Liver (tissue), 8 donors: ENCODE measurements at regions not wholly inside any gene's neighbourhood (a gene's known extent, or its start where the extent isn't known, plus 50 kb on each side); places are given as distances from the start of the nearest gene placed in this dataset.

ENCODE experiments used
- DNase-seq: peaks from one replicate; pipeline ENCODE4 v3.0.0-alpha.2; 2017; ENCODE audit warnings: low spot score
- H3K27ac ChIP-seq, 2 donors: one replicate each; pipeline ENCODE4 v1.7.0; 2013; ENCODE audit warnings: inconsistent platforms in 2 of 2, low read length in 2 of 2, control low read depth in 1 of 2, low read depth in 1 of 2, mild to moderate bottlenecking in 1 of 2
- H3K27me3 ChIP-seq, 4 donors: one replicate each; pipeline versions ENCODE4 v1.6.1 to v1.7.0; 2013; ENCODE audit warnings: low read length in 3 of 4, inconsistent platforms in 1 of 4, mild to moderate bottlenecking in 1 of 4, moderate library complexity in 1 of 4; ENCODE audit not compliant: control insufficient read depth in 4 of 4, insufficient read depth in 4 of 4
- H3K36me3 ChIP-seq, 4 donors: one replicate each; pipeline versions ENCODE4 v1.6.1 to v1.7.0; 2013; ENCODE audit warnings: low read length in 3 of 4, mild to moderate bottlenecking in 3 of 4, low read depth in 1 of 4, moderate library complexity in 1 of 4; ENCODE audit not compliant: control insufficient read depth in 4 of 4, insufficient read depth in 3 of 4
- H3K4me1 ChIP-seq, 4 donors: one replicate each; pipeline versions ENCODE4 v1.6.1 to v1.7.0; 2013; ENCODE audit warnings: low read length in 3 of 4, mild to moderate bottlenecking in 3 of 4, moderate library complexity in 1 of 4; ENCODE audit not compliant: control insufficient read depth in 4 of 4, insufficient read depth in 4 of 4
- H3K4me3 ChIP-seq, 3 donors: one replicate each; pipeline versions ENCODE4 v1.6.1 to v1.7.0; 2013; ENCODE audit warnings: low read length in 3 of 3, control low read depth in 1 of 3, low read depth in 1 of 3, mild to moderate bottlenecking in 1 of 3
- H3K9ac ChIP-seq, 2 donors: one replicate each; pipeline ENCODE4 v1.7.0; 2013; ENCODE audit warnings: low read length in 2 of 2, mild to moderate bottlenecking in 2 of 2, moderate library complexity in 2 of 2, control low read depth in 1 of 2, low read depth in 1 of 2
- H3K9me3 ChIP-seq, 4 donors: one replicate each; pipeline versions ENCODE4 v1.6.1 to v1.7.0; 2013; ENCODE audit warnings: low read length in 3 of 4; ENCODE audit not compliant: control insufficient read depth in 4 of 4
- ATF3 ChIP-seq: IDR thresholded peaks from 2 replicates; pipeline ENCODE4 v1.6.1; 2016; ENCODE audit warnings: antibody characterized with exemption
- CTCF ChIP-seq: fragments of 150-350 bp; IDR thresholded peaks from 2 replicates; pipeline ENCODE4 v1.5.1; 2017; ENCODE audit warnings: improper control_type of control experiment, low read depth, low read length; ENCODE audit not compliant: missing input control
- EGR1 ChIP-seq, 2 donors: IDR thresholded peaks; 2 replicates each; pipeline ENCODE4 v1.6.1; 2016 to 2018; ENCODE audit warnings: antibody characterized with exemption in 2 of 2, low read depth in 2 of 2
- FOXA1 ChIP-seq: IDR thresholded peaks from 2 replicates; pipeline ENCODE4 v1.6.1; 2016; ENCODE audit warnings: antibody characterized with exemption
- FOXA2 ChIP-seq: IDR thresholded peaks from 2 replicates; pipeline ENCODE4 v1.6.1; 2016; ENCODE audit warnings: antibody characterized with exemption
- GABPA ChIP-seq, 2 donors: IDR thresholded peaks in 1 of 2; conservative IDR thresholded peaks in 1 of 2; 2 replicates each; pipeline ENCODE4 v1.6.1; 2016; ENCODE audit warnings: antibody characterized with exemption in 2 of 2, mild to moderate bottlenecking in 1 of 2, moderate library complexity in 1 of 2
- HNF4A ChIP-seq, 2 donors: conservative IDR thresholded peaks; 2 replicates each; pipeline ENCODE4 v1.6.1; 2016; ENCODE audit warnings: antibody characterized with exemption in 2 of 2, mild to moderate bottlenecking in 2 of 2
- HNF4G ChIP-seq: IDR thresholded peaks from 2 replicates; pipeline ENCODE4 v1.6.1; 2016; ENCODE audit warnings: antibody characterized with exemption
- JUND ChIP-seq, 2 donors: IDR thresholded peaks; 2 replicates each; pipeline ENCODE4 v1.6.1; 2016; ENCODE audit warnings: antibody characterized with exemption in 2 of 2
- MAX ChIP-seq: IDR thresholded peaks from 2 replicates; pipeline ENCODE4 v1.6.1; 2016; ENCODE audit warnings: antibody characterized with exemption
- NR2F2 ChIP-seq: IDR thresholded peaks from 2 replicates; pipeline ENCODE4 v1.6.1; 2016; ENCODE audit warnings: antibody characterized with exemption
- RAD21 ChIP-seq, 2 donors: IDR thresholded peaks; 2 replicates each; pipeline ENCODE4 v1.6.1; 2016; ENCODE audit warnings: antibody characterized with exemption in 2 of 2, mild to moderate bottlenecking in 2 of 2
- REST ChIP-seq: IDR thresholded peaks from 2 replicates; pipeline ENCODE4 v1.6.1; 2016; ENCODE audit warnings: antibody characterized with exemption, mild to moderate bottlenecking
- RXRA ChIP-seq, 2 donors: IDR thresholded peaks; 2 replicates each; pipeline ENCODE4 v1.6.1; 2017 to 2018; ENCODE audit warnings: antibody characterized with exemption in 2 of 2, mild to moderate bottlenecking in 1 of 2
- SP1 ChIP-seq: IDR thresholded peaks from 2 replicates; pipeline ENCODE4 v1.6.1; 2018; ENCODE audit warnings: antibody characterized with exemption, mild to moderate bottlenecking
- TAF1 ChIP-seq: conservative IDR thresholded peaks from 2 replicates; pipeline ENCODE4 v1.6.1; 2016; ENCODE audit warnings: antibody characterized with exemption, mild to moderate bottlenecking
- YY1 ChIP-seq: IDR thresholded peaks from 2 replicates; pipeline ENCODE4 v1.6.1; 2016; ENCODE audit warnings: antibody characterized with exemption, mild to moderate bottlenecking
- ZBTB33 ChIP-seq: IDR thresholded peaks from 2 replicates; pipeline ENCODE4 v1.6.1; 2016; ENCODE audit warnings: antibody characterized with exemption
- WGBS: extraction: QIAGEN DNeasy Blood & Tissue Kit; methylation state at CpG from one replicate; pipeline ENCODE4 v1.1.7; 2013; 5-methylcytosine and 5-hydroxymethylcytosine counted together
- donor health status: healthy.
- donor health status: healthy.
- donor health status: healthy.
- donor health status: healthy.
- donor health status: healthy.

GRCh38 chr5:88956416-88956815 is 73.4 kb upstream of the MEF2C start:
- H3K9ac ChIP-seq = no peak overlapping the region
- no peak overlapping the region for H3K27ac ChIP-seq
- H3K27me3 ChIP-seq = no peaks in the 10 kb centered on the region
- TF ChIP-seq FOXA2 = no peak
- TF ChIP-seq REST = no peak
- no peak for TF ChIP-seq CTCF
- TF ChIP-seq TAF1 = no peak
- TF ChIP-seq YY1 = no peak
- TF ChIP-seq GABPA (IDR thresholded peaks at IDR 0.05 in 1 of 2, conservative IDR thresholded peaks at IDR 0.05 in 1 of 2) = no peak
- TF ChIP-seq HNF4A (conservative IDR thresholded peaks at IDR 0.05) = no peak
- no peak for TF ChIP-seq ZBTB33
- TF ChIP-seq RXRA (IDR thresholded peaks at IDR 0.05) = no peak
- no peak overlapping the region for H3K4me3 ChIP-seq
- no peaks in the 10 kb centered on the region for H3K36me3 ChIP-seq
- H3K9me3 ChIP-seq = no peaks in the 10 kb centered on the region
- WGBS = 87% methylated on average over 2 of the region's 2 CpGs
- H3K4me1 ChIP-seq = no peaks in the 10 kb centered on the region
- no peak for DNase-seq

GRCh38 chr5:88955403-88955802 is 72.4 kb upstream of the MEF2C start:
- Histone ChIP-seq H3K27ac (no peak overlapping the region), H3K9ac (no peak overlapping the region), H3K27me3 (no peaks in the 10 kb centered on the region), H3K9me3 (no peaks in the 10 kb centered on the region), H3K36me3 (no peaks in the 10 kb centered on the region), H3K4me3 (no peak overlapping the region), H3K4me1 (no peaks in the 10 kb centered on the region)
- no peak for DNase-seq
- 78% methylated on average over 4 of the region's 4 CpGs for WGBS
- TF ChIP-seq JUND (IDR thresholded peaks at IDR 0.05) (no peak), ZBTB33 (no peak), SP1 (no peak), EGR1 (IDR thresholded peaks at IDR 0.05; ENCODE audit: low read depth in 2 of 2) (no peak), RXRA (IDR thresholded peaks at IDR 0.05) (no peak), HNF4G (no peak), TAF1 (no peak), GABPA (IDR thresholded peaks at IDR 0.05 in 1 of 2, conservative IDR thresholded peaks at IDR 0.05 in 1 of 2) (no peak), FOXA1 (no peak), ATF3 (no peak), YY1 (no peak), REST (no peak), FOXA2 (no peak), NR2F2 (no peak), HNF4A (conservative IDR thresholded peaks at IDR 0.05) (no peak), MAX (no peak), RAD21 (IDR thresholded peaks at IDR 0.05) (no peak)
